HG03066 (cell line): ENCODE measurements at regions not wholly inside any gene's neighbourhood (a gene's known extent, or its start where the extent isn't known, plus 50 kb on each side); places are given as distances from the start of the nearest gene placed in this dataset.
"Not testable (repeated sequence)": the region's sequence is repeated elsewhere in the genome, so short reads cannot be mapped to it uniquely, and the experiment has no call there.

ENCODE experiments used
- ATAC-seq: cut with Tn5 transposase; IDR thresholded peaks from one replicate; pipeline ENCODE4 v1.9.1; 2021; ENCODE audit warnings: low read depth; ENCODE audit not compliant: unreplicated experiment

DNA sequence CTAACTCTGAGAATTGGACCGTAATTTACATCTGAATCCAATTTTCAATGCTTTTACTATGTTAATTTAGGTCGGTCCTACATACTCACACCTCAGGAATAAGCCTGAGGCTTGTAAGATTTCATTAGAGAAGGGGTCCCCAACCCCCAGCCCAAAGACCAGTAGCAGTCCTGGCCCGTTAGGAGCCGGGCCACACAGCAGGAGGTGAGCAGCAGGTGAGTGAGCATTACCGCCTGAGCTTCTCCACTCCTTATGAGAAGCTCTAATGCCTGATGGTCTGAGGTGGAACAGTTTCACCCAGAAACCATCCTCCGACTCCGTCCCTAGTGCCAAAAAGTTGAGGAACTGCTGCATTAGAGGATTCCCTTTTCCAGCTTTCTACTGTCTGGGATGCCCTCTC, 757.3 kb downstream of the SI start:
- ATAC-seq: no peak

- no peak for ATAC-seq
Measured at GRCh38 chr3:164306042-164306441, 772.3 kb downstream of the SI start.

GRCh38 chr3:164303894-164304293, 774.4 kb downstream of the SI start:
- no peak for ATAC-seq

DNA sequence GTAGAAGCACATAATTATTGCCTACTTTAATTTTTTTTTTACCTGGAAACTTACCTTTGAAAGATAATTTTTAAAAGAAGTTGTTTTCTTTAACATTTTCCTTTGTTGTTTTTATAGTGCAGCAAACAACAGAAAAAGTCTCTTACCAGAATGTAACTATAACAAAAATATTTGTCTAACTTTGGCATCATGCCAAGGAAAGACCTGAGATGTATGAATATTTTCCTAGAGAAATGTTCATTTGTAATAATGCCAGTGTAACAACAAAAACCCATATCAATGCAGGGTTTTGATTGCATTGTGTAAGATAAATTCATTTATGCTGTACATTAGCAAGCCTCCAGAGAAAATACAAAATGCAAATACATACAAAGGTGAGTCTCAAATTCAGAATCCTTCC, 775.7 kb downstream of the SI start:
- no peak for ATAC-seq

- not testable (repeated sequence) for ATAC-seq
Measured at GRCh38 chr3:164291486-164291885, 786.8 kb downstream of the SI start.

DNA sequence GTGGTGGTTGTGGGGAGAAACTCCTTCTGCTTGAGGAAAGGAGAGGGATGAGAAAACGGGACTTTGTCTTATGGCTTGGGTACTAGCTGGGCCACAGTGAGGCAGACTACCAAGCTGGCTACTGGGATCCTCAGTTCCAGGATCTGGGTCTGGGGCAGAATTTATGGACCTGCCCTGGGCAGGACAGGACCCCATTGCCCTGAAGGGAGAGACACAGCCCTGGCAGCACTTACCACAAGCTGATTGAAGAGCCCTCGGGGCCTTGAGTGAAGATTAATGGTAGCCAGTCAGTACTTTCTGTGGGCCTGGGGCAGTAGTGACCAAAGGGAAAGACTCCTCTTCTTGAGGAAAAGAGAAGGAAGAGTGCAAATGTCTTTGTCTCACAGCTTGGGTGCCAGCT, 799.7 kb downstream of the SI start:
- no peak for ATAC-seq

- ATAC-seq: no peak
Measured at GRCh38 chr3:164267053-164267452, 811.2 kb downstream of the SI start.

GRCh38 chr3:164250923-164251322, 827.4 kb downstream of the SI start:
- ATAC-seq: no peak

- no peak for ATAC-seq
Measured at GRCh38 chr3:164236851-164237250, 841.4 kb downstream of the SI start.

- no peak for ATAC-seq
Measured at GRCh38 chr3:164235289-164236028, 842.8 kb downstream of the SI start.

- no peak for ATAC-seq
Measured at GRCh38 chr3:164233951-164234350, 844.3 kb downstream of the SI start.

DNA sequence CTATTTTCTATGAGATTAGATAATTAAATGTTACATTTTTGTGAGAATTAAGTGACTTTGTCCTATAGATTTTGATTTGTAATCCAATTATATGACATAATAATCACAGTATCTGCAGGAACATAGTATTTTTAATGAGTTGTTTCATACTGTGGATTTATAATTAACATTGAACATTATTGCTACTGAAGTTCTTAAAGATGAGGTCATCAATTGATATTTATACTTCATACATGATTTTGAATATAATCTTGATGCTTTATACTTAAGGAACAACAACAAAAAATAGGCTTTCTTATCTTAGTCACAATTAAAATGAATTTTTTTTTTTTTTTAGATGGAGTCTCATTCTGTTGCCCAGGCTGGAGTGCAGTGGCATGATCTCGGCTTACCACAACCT, 846.6 kb downstream of the SI start:
- no peak for ATAC-seq

- ATAC-seq: no peak
Measured at GRCh38 chr3:164230385-164231094, 847.8 kb downstream of the SI start.

DNA sequence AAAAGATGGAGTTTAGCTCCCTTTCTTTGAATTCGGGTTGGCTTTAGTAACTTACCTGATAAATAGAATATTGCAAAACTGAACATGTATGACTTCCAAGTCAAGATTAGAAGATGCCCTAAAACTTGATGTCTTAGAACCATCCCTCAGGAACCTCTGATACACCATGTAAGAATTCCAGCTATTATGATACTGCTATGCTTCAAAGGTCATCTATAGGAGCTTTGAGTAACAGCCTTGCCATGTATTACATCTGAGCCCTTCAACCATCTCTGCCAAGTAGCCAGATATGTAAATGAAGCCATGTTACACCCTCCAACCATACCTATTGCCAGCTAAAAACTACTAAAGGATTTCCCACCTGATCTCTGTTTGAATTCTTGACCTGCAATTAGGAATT, 854.2 kb downstream of the SI start:
- no peak for ATAC-seq

DNA sequence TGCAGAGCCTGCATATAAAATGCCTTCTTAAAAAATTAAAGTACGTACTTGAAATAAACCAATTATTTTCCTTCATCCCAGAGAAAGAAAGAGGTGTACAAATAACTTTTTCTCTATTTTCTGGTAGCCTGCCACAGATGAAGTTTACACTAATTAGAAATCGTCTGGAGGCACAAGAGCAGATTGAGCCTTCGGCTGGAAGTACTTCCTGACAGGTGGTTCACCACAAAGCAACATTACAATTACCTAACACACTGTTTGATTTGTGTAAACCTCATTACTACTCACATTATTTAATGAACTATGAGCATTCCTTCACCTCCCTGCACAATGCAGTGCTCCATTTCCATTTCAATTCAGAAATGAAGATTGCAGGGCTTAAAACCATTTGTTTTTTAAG, 856.1 kb downstream of the SI start:
- ATAC-seq: no peak

DNA sequence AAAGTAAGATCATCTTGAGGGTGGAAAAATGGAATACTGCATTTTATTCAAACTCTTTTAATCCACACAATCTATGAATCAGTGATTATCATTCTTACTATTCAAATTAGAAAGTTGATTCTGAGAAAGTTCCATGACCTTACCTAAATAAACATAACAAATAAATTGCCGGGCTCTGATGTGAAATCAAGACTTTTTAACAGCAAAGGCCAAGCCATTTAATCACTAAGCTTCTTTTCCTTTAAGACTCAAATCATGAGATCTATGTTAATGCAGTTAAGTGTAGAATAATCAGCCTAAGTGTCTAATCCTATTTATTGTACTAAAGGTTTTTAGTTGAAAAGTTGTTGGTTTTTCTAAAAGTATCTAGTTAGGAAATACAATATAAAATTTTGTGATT, 857.0 kb downstream of the SI start:
- no peak for ATAC-seq

- ATAC-seq: no peak
Measured at GRCh38 chr3:164209363-164209762, 868.9 kb downstream of the SI start.

- ATAC-seq: no peak
Measured at GRCh38 chr3:164208821-164209220, 869.5 kb downstream of the SI start.

- no peak for ATAC-seq
Measured at GRCh38 chr3:164208048-164208447, 870.2 kb downstream of the SI start.

- no peak for ATAC-seq
Measured at GRCh38 chr3:164200053-164200823, 878.1 kb downstream of the SI start.

DNA sequence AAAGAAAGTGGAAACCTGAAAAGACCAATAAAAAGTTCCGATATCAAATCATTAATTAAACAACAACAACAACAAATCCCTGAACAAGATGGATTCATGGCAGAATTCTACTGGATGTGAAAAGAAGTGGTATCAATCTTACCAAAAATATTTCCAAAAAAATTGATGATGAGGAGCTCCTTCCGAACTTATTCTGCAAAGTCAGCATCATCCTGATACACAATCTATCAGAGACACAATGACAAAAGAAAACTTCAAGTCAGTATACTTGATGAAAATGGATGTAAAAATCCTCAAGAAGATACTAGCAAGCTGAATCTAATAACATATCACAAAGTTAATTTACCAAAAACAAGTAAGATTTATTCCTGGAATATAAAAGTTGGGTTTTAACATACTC, 881.8 kb downstream of the SI start:
- ATAC-seq: no peak

DNA sequence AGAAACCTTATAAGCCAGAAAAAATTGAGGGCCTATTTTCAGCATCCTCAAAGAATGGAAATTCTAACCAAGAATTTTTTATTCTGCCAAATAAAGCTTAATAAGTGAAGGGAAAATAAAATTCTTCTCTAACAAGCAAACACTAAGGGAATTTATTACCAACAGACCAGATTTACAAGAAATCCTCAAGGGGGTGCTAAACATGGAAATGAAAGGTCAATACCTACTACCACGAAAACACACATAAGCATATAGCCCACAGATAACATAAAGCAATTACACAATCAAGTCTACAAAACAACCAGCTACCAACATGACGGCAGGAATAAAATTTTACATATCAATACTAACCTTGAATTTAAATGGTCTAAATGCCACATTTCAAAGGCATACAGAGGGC, 883.5 kb downstream of the SI start:
- no peak for ATAC-seq
